ENCODE measurements at regions not wholly inside any gene's neighbourhood (a gene's known extent, or its start where the extent isn't known, plus 50 kb on each side); places are given as distances from the start of the nearest gene placed in this dataset.

DNA sequence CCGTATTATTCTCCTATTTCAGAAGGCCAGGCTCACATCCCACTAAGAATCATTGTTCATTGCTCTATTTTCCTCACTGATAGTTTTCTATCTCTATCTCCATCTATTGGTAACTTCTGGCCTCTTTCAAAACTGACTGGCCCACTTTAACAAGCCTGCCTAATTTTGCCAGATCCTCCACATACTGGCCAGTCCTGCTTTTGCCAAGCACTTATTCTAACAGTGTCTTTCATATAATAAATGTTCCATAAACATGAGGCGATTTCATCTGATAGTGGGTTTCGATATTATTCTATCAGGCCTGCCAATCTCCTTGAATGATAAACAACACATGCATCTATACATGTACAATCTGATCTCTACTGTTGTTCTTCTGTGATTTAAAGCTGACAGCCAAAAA, 125.9 kb upstream of the KCNH7 start:
- Histone ChIP-seq H3K9me3 (peaks cover 0 to 9% (median 0%) of the 10 kb centered on the region in 3 donors), H3K27me3 (no peaks in the 10 kb centered on the region), H3K4me1 (no peaks in the 10 kb centered on the region), H3K4me3 (no peak overlapping the region), H3K27ac (no peak overlapping the region), H3K36me3 (no peaks in the 10 kb centered on the region)
- no peak for DNase-seq
- 85 to 90% methylated on average over 3 of the region's 3 CpGs for whole genome bisulfite sequencing, 2 donors
- intact Hi-C loops (cut with DNase I): no loop called here
- no peak for TF ChIP-seq POLR2A (IDR thresholded peaks at IDR 0.05)
- TF ChIP-seq, protein P1, sequence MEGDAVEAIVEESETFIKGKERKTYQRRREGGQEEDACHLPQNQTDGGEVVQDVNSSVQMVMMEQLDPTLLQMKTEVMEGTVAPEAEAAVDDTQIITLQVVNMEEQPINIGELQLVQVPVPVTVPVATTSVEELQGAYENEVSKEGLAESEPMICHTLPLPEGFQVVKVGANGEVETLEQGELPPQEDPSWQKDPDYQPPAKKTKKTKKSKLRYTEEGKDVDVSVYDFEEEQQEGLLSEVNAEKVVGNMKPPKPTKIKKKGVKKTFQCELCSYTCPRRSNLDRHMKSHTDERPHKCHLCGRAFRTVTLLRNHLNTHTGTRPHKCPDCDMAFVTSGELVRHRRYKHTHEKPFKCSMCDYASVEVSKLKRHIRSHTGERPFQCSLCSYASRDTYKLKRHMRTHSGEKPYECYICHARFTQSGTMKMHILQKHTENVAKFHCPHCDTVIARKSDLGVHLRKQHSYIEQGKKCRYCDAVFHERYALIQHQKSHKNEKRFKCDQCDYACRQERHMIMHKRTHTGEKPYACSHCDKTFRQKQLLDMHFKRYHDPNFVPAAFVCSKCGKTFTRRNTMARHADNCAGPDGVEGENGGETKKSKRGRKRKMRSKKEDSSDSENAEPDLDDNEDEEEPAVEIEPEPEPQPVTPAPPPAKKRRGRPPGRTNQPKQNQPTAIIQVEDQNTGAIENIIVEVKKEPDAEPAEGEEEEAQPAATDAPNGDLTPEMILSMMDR (IDR thresholded peaks at IDR 0.05): no peak

DNA sequence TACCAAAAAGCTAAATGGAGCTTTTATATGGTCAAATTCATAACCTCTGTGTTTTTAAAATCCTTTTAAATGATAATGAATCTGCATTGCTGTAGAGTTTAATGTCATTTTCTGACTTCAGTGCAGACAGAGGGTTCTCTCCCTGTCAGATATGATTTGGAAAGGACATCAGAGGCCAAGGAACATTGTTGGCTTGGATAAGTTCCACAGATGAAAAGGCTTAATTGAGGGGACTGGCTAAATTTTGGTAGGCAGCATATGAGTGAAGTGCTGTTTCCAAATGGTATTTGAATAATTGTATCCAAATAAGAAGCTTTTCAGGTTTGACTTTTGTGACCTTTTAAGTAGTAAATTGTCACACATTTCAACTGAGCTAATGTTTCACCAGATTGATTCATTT, 124.6 kb upstream of the KCNH7 start:
- intact Hi-C loops (cut with DNase I): no loop called here
- no peak overlapping the region for H3K4me3 ChIP-seq
- no peak overlapping the region for H3K27ac ChIP-seq
- no peaks in the 10 kb centered on the region for H3K4me1 ChIP-seq
- TF ChIP-seq POLR2A (IDR thresholded peaks at IDR 0.05): no peak
- TF ChIP-seq, protein P1 (IDR thresholded peaks at IDR 0.05): no peak
- peaks cover 0 to 9% (median 0%) of the 10 kb centered on the region in 3 donors for H3K9me3 ChIP-seq
- DNase-seq: no peak
- no peaks in the 10 kb centered on the region for H3K27me3 ChIP-seq
- no peaks in the 10 kb centered on the region for H3K36me3 ChIP-seq

- no peaks in the 10 kb centered on the region for H3K36me3 ChIP-seq
- intact Hi-C loops (cut with DNase I): no loop called here
- H3K4me1 ChIP-seq: no peaks in the 10 kb centered on the region
- TF ChIP-seq, protein P1 (IDR thresholded peaks at IDR 0.05): no peak
- TF ChIP-seq POLR2A (IDR thresholded peaks at IDR 0.05): no peak
- no peak for DNase-seq
- no peaks in the 10 kb centered on the region for H3K27me3 ChIP-seq
- WGBS, 2 donors: 70 to 73% methylated on average over 2 of the region's 2 CpGs
- H3K9me3 ChIP-seq: peaks cover 0 to 7% (median 6%) of the 10 kb centered on the region in 3 donors
- H3K27ac ChIP-seq: no peak overlapping the region
- no peak overlapping the region for H3K4me3 ChIP-seq
Observed at GRCh38 chr2:162945785-162946184, 107.2 kb upstream of the KCNH7 start.

- DNase-seq: no peak
- H3K4me1 ChIP-seq: no peaks in the 10 kb centered on the region
- WGBS, 2 donors: 79 to 93% methylated on average over 10 to 13 of the region's 13 CpGs
- H3K36me3 ChIP-seq: no peaks in the 10 kb centered on the region
- H3K4me3 ChIP-seq: no peak overlapping the region
- H3K27ac ChIP-seq: no peak overlapping the region
- peaks cover 0 to 17% (median 6%) of the 10 kb centered on the region in 3 donors for H3K9me3 ChIP-seq
- no peaks in the 10 kb centered on the region for H3K27me3 ChIP-seq
- intact Hi-C loops (cut with DNase I): no loop called here
- no peak for TF ChIP-seq POLR2A (IDR thresholded peaks at IDR 0.05)
- TF ChIP-seq, protein P1 (IDR thresholded peaks at IDR 0.05): no peak
Observed at GRCh38 chr2:162938387-162938786, 99.8 kb upstream of the KCNH7 start.

DNA sequence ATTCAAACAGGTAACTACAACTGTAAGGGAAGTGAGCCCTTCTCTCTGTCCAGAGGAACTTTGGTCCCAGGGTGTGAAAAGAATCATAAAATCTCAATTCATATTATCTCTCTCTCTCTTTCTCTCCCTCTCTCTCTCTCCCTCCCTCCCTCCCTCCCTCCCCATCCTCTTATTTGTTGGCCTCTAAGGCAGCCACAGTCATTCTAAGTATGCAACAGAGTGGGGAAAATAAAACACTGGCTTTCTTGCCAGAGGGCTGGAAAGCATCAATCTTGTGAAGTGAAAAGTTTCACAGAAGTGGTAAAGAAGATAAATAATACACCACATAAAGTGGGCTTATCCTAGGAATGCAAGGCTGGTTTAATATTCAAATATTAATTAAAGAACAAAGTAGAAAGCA, 95.6 kb upstream of the KCNH7 start:
- Histone ChIP-seq H3K9me3 (peaks cover 0 to 9% (median 6%) of the 10 kb centered on the region in 3 donors), H3K27me3 (no peaks in the 10 kb centered on the region), H3K4me1 (no peaks in the 10 kb centered on the region), H3K36me3 (no peaks in the 10 kb centered on the region), H3K4me3 (no peak overlapping the region), H3K27ac (no peak overlapping the region)
- no peak for TF ChIP-seq POLR2A (IDR thresholded peaks at IDR 0.05)
- TF ChIP-seq, protein P1 (IDR thresholded peaks at IDR 0.05): no peak
- no peak for DNase-seq
- intact Hi-C loops (cut with DNase I): no loop called here

Measured in esophagus squamous epithelium (tissue), 5 donors.